PC-3 (cell line): ENCODE measurements at regions not wholly inside any gene's neighbourhood (a gene's known extent, or its start where the extent isn't known, plus 50 kb on each side); places are given as distances from the start of the nearest gene placed in this dataset.

Experiments
- CTCF ChIP-seq: fragments of 300-600 bp; sonication (generic); conservative IDR thresholded peaks from 2 replicates; pipeline ENCODE4 v1.5.1; 2017; ENCODE audit warnings: antibody characterized with exemption, low read depth, mild to moderate bottlenecking, low read length
- EZH2phosphoT487 ChIP-seq: fragments of 300-600 bp; sonication (generic); IDR thresholded peaks from 2 replicates; pipeline ENCODE4 v1.6.1; 2018; ENCODE audit warnings: mild to moderate bottlenecking, antibody characterized with exemption, low read length, borderline replicate concordance

- no peak for TF ChIP-seq CTCF
- no peak for TF ChIP-seq EZH2phosphoT487
These were observed 392.3 kb upstream of the ATXN7L3B start for GRCh38 chr12:74145328-74145727.
